Heart right ventricle (tissue), 16 donors: ENCODE measurements at regions not wholly inside any gene's neighbourhood (a gene's known extent, or its start where the extent isn't known, plus 50 kb on each side); places are given as distances from the start of the nearest gene placed in this dataset.

Experiments
- ATAC-seq, 8 donors: fragments of 200-7000 bp; cut with Tn5 transposase; one replicate each; pipeline ENCODE4 v1.9.1; 2020; ENCODE audit warnings: mild to moderate bottlenecking in 8 of 8, moderate library complexity in 8 of 8, moderate number of reproducible peaks in 1 of 8
- DNase-seq, 2 donors: peaks; one replicate each; pipeline ENCODE4 v3.0.0-alpha.2; 2020
- H3K27ac ChIP-seq, 10 donors: fragments of 200-600 bp; sonication (generic) in 2 of 10; one replicate each; pipeline versions ENCODE4 v1.5.0 to v1.8.0; 2020 to 2022; ENCODE audit warnings: mild to moderate bottlenecking in 3 of 10
- H3K27me3 ChIP-seq, 7 donors: fragments of 200-600 bp; one replicate each; pipeline ENCODE4 v1.8.0; 2021 to 2022; ENCODE audit warnings: mild to moderate bottlenecking in 2 of 7
- H3K36me3 ChIP-seq, 9 donors: fragments of 200-600 bp; sonication (generic) in 1 of 9; one replicate each; pipeline versions ENCODE4 v1.5.0 to v1.8.0; 2020 to 2022; ENCODE audit warnings: mild to moderate bottlenecking in 2 of 9
- H3K4me1 ChIP-seq, 9 donors: fragments of 200-600 bp; sonication (generic) in 1 of 9; one replicate each; pipeline versions ENCODE4 v1.5.0 to v1.8.0; 2020 to 2022; ENCODE audit warnings: mild to moderate bottlenecking in 4 of 9
- H3K4me3 ChIP-seq, 10 donors: fragments of 200-600 bp; sonication (generic) in 2 of 10; one replicate each; pipeline versions ENCODE4 v1.5.0 to v1.8.0; 2020 to 2022; ENCODE audit warnings: mild to moderate bottlenecking in 7 of 10, moderate library complexity in 2 of 10
- H3K9me3 ChIP-seq, 11 donors: fragments of 200-600 bp in 10 of 11; sonication (generic) in 2 of 11; one replicate each; pipeline versions ENCODE4 v1.5.0 to v1.8.0; 2013 to 2022; ENCODE audit warnings: mild to moderate bottlenecking in 2 of 11, control low read depth in 1 of 11, moderate library complexity in 1 of 11
- WGBS, 2 donors: extraction: QIAGEN DNeasy Blood & Tissue Kit; methylation state at CpG; one replicate each; pipeline ENCODE4 v1.1.7; 2013; ENCODE audit warnings: inconsistent platforms in 1 of 2; 5-methylcytosine and 5-hydroxymethylcytosine counted together
- intact Hi-C, 10 donors: fragments of 100-400 bp; cut with DNase I; formaldehyde crosslinking; loops; one replicate each; pipeline versions ENCODE4 v1.11.1 to v1.14.2; 2022
- TF ChIP-seq, protein P1 (sequence below), 9 donors: fragments of 200-600 bp; sonication (generic) in 2 of 9; IDR thresholded peaks; one replicate each; pipeline versions ENCODE4 v1.5.0 to v1.8.0; 2021 to 2022; ENCODE audit warnings: antibody characterized with exemption in 9 of 9, mild to moderate bottlenecking in 5 of 9, moderate library complexity in 1 of 9
- donor health status: Arrhythmogenic right ventricular cardiomyopathy.
- donor health status: ischemic (EF 13 %, LVEDD 7.1; RV severe dilation, severe dysfunction).
- donor health status: healthy with polysubstance abuse.
- donor health status: DM: no; HTN: yes; CAD: no.
- donor health status: DM: no; HTN: no; CAD: no.
- donor health status: ischemic (EF 25% LVEDD 6.9; RV normal size, moderate dysfunction).
- donor health status: ischemic (EF 25% LVEDD 5.7; RV mildly dilated, moderate dysfunction).
- donor health status: healthy.
- donor health status: DM: yes; HTN: yes; CAD: no.
- donor health status: Ischemic cardiomyopathy.
- donor health status: ischemic (EF 35%, LVEDD 5.7; RV mildly dilated, moderate dysfunction).
- donor health status: nonischemic (EF 11% LVEDD 7.7; RV severe dilation, severe dysfunction).
- donor health status: DM: yes; HTN: yes; CAD: no.
- donor health status: PGD.
- donor health status: ischemic (EF 29% LVEDD 5.4; RV normal size, mild dysfunction).
- donor health status: nonischemic (EF 23%, LVEDD 6.1; RV moderate dilation, normal function).

DNA sequence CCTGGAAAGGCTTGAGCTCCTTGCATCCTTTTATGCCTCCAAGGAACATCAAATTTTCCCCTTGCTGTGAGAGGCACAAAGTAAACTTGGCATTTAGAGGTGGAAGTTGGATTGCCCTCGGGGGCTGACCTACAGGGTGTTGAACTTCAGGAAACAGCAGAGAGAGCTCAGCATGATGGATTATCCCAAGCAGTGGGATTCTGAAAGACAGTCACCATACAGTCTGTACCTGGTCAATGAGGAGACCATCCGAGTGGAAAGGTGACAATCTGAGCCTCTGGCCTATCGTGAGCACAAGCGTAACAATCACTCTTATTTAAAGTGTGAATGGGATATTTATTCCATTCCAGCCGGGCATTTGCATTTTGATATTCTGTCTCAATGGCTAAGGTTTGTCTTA lies 105.6 kb upstream of the NECTIN3 start:
- Histone ChIP-seq H3K4me1 (no peaks in the 10 kb centered on the region), H3K4me3 (no peak overlapping the region), H3K9me3 (peaks cover 0 to 58% (median 20%) of the 10 kb centered on the region in 11 donors), H3K27me3 (no peaks in the 10 kb centered on the region), H3K27ac (no peak overlapping the region), H3K36me3 (no peaks in the 10 kb centered on the region)
- ATAC-seq (no peak), DNase-seq (no peak)
- 92 to 93% methylated on average over 5 of the region's 5 CpGs for WGBS, 2 donors
- intact Hi-C loops, result no loop called here
- TF ChIP-seq, protein P1, sequence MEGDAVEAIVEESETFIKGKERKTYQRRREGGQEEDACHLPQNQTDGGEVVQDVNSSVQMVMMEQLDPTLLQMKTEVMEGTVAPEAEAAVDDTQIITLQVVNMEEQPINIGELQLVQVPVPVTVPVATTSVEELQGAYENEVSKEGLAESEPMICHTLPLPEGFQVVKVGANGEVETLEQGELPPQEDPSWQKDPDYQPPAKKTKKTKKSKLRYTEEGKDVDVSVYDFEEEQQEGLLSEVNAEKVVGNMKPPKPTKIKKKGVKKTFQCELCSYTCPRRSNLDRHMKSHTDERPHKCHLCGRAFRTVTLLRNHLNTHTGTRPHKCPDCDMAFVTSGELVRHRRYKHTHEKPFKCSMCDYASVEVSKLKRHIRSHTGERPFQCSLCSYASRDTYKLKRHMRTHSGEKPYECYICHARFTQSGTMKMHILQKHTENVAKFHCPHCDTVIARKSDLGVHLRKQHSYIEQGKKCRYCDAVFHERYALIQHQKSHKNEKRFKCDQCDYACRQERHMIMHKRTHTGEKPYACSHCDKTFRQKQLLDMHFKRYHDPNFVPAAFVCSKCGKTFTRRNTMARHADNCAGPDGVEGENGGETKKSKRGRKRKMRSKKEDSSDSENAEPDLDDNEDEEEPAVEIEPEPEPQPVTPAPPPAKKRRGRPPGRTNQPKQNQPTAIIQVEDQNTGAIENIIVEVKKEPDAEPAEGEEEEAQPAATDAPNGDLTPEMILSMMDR (IDR thresholded peaks at IDR 0.05), result no peak

- H3K4me3 ChIP-seq, result no peak overlapping the region
- H3K4me1 ChIP-seq, result no peaks in the 10 kb centered on the region
- WGBS, 2 donors, result 91 to 96% methylated on average over 3 of the region's 3 CpGs
- ATAC-seq, result no peak
- no peak overlapping the region for H3K27ac ChIP-seq
- no peaks in the 10 kb centered on the region for H3K36me3 ChIP-seq
- TF ChIP-seq, protein P1 (IDR thresholded peaks at IDR 0.05), result no peak
- H3K9me3 ChIP-seq, result peaks cover 0 to 58% (median 20%) of the 10 kb centered on the region in 11 donors
- no peak for DNase-seq
- H3K27me3 ChIP-seq, result no peaks in the 10 kb centered on the region
- intact Hi-C loops, result no loop called here
These were observed 104.5 kb upstream of the NECTIN3 start for GRCh38 chr3:110966966-110967663.

DNA sequence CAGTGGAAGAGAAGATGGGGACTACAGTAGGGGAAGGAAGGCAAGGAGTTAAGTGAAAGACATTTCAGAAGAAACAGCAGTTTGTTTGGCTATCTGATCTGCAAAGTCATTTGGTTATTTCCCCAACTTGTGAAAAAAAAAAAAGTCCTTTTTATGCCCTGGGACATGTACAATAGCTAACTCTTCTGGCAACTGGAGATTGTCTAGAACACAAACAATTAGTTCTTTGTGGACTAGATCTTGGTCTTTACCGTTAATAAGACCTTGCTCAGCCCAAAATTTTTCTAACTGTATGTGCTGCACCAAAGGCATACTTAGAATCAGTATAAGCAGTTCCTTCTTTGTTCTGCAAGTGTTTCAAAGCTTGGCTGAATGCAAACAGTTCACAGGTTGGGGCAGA lies 103.5 kb upstream of the NECTIN3 start:
- H3K9me3 ChIP-seq, result peaks cover 0 to 49% (median 16%) of the 10 kb centered on the region in 11 donors
- 64 to 70% methylated on average over 1 of the region's 1 CpG for WGBS, 2 donors

GRCh38 chr3:110969229-110970211 lies 102.1 kb upstream of the NECTIN3 start:
- WGBS, 2 donors, result 90 to 93% methylated on average over 19 of the region's 19 CpGs
- H3K9me3 ChIP-seq, result peaks cover 0 to 35% (median 13%) of the 10 kb centered on the region in 11 donors
- no peak for ATAC-seq

More for the DNA sequence above, 103.5 kb upstream of the NECTIN3 start:
- TF ChIP-seq, protein P1 (IDR thresholded peaks at IDR 0.05), result no peak
- H3K27ac ChIP-seq, result no peak overlapping the region
- DNase-seq (no peak), ATAC-seq (no peak)
- no peaks in the 10 kb centered on the region for H3K4me1 ChIP-seq
- H3K4me3 ChIP-seq, result no peak overlapping the region
- H3K27me3 ChIP-seq, result no peaks in the 10 kb centered on the region
- intact Hi-C loops, result no loop called here
- H3K36me3 ChIP-seq, result no peaks in the 10 kb centered on the region

More at GRCh38 chr3:110969229-110970211, 102.1 kb upstream of the NECTIN3 start:
- Histone ChIP-seq H3K36me3 (no peaks in the 10 kb centered on the region), H3K4me3 (no peak overlapping the region), H3K27me3 (no peaks in the 10 kb centered on the region), H3K4me1 (no peaks in the 10 kb centered on the region), H3K27ac (no peak overlapping the region)
- TF ChIP-seq, protein P1 (IDR thresholded peaks at IDR 0.05), result no peak
- DNase-seq, result no peak
- intact Hi-C loops, result no loop called here
